ENCODE measurements at regions not wholly inside any gene's neighbourhood (a gene's known extent, or its start where the extent isn't known, plus 50 kb on each side); places are given as distances from the start of the nearest gene placed in this dataset.
"Not testable (repeated sequence)": the region's sequence is repeated elsewhere in the genome, so short reads cannot be mapped to it uniquely, and the experiment has no call there.

- 12 to 24% methylated on average over 2 of the region's 2 CpGs for WGBS, 2 donors (ENCODE audit: low coverage in 1 of 2)
- DNase-seq = no peak
- TF ChIP-seq POLR2AphosphoS5 (IDR thresholded peaks at IDR 0.05) (no peak), POLR2A (IDR thresholded peaks at IDR 0.05) (no peak), EP300 (IDR thresholded peaks at IDR 0.05; ENCODE audit: low read depth) (no peak), CTCF (IDR thresholded peaks at IDR 0.05) (no peak)
- H3K27ac ChIP-seq = no peak overlapping the region
- in situ Hi-C loops (cut with MboI; ENCODE audit: low pct_ligation_motif_present in 1 of 4, low pct_unique_long_range_greater_than_20kb in 1 of 4, low sequenced_read_pairs in 3 of 4) (no loop called here), intact Hi-C loops (cut with DNase I; ENCODE audit: low total_unique reads) (no loop called here)
- no peak overlapping the region for H3K4me3 ChIP-seq
- no peaks in the 10 kb centered on the region for H3K27me3 ChIP-seq
- no peaks in the 10 kb centered on the region for H3K9me3 ChIP-seq
- H3K36me3 ChIP-seq = no peaks in the 10 kb centered on the region
- no peaks in the 10 kb centered on the region for H3K4me1 ChIP-seq
These were observed 136.7 kb downstream of the MMUT start for GRCh38 chr6:49326347-49326746.

GRCh38 chr6:49325891-49326290, 137.2 kb downstream of the MMUT start:
- in situ Hi-C loops (cut with MboI; ENCODE audit: low pct_ligation_motif_present in 1 of 4, low pct_unique_long_range_greater_than_20kb in 1 of 4, low sequenced_read_pairs in 3 of 4) = no loop called here
- H3K27ac ChIP-seq = no peak overlapping the region
- H3K4me3 ChIP-seq = no peak overlapping the region
- H3K27me3 ChIP-seq = no peaks in the 10 kb centered on the region
- no peaks in the 10 kb centered on the region for H3K4me1 ChIP-seq
- no peak for DNase-seq
- H3K9me3 ChIP-seq = no peaks in the 10 kb centered on the region
- WGBS, 2 donors (ENCODE audit: low coverage in 1 of 2) = 40 to 54% methylated on average over 1 of the region's 1 CpG
- H3K36me3 ChIP-seq = no peaks in the 10 kb centered on the region
- intact Hi-C loops (cut with DNase I; ENCODE audit: low total_unique reads) = no loop called here
- TF ChIP-seq EP300 (IDR thresholded peaks at IDR 0.05; ENCODE audit: low read depth) = no peak

DNA sequence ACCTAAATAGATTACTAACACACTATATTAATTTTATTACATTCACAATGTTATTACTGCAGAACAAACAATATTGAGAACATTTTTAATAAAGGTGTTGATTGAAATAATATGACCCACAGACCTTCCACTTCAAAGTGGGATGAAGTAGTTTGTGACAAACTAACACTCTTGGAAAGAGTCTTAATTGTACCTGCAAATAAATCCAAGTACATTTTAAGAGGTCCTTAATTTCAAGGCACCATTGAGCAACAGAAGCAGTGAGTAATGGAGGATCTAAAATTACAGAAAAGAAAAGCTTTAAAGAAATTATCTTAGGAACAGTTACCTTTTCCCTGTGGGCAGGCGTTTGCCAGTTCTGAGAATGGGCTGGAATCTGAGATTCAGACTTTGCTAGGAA, 140.2 kb downstream of the MMUT start:
- no peak overlapping the region for H3K4me3 ChIP-seq
- intact Hi-C loops (cut with DNase I; ENCODE audit: low total_unique reads) (no loop called here), in situ Hi-C loops (cut with MboI; ENCODE audit: low pct_ligation_motif_present in 1 of 4, low pct_unique_long_range_greater_than_20kb in 1 of 4, low sequenced_read_pairs in 3 of 4) (no loop called here)
- no peak for DNase-seq
- TF ChIP-seq CTCF (IDR thresholded peaks at IDR 0.05) = no peak
- TF ChIP-seq POLR2A (IDR thresholded peaks at IDR 0.05) = no peak
- no peak for TF ChIP-seq POLR2AphosphoS5 (IDR thresholded peaks at IDR 0.05)
- no peak for TF ChIP-seq EP300 (IDR thresholded peaks at IDR 0.05; ENCODE audit: low read depth)
- 30 to 50% methylated on average over 1 of the region's 1 CpG for WGBS, 2 donors (ENCODE audit: low coverage in 1 of 2)
- H3K9me3 ChIP-seq = no peaks in the 10 kb centered on the region
- no peaks in the 10 kb centered on the region for H3K27me3 ChIP-seq
- H3K36me3 ChIP-seq = no peaks in the 10 kb centered on the region
- H3K4me1 ChIP-seq = no peaks in the 10 kb centered on the region
- no peak overlapping the region for H3K27ac ChIP-seq

DNA sequence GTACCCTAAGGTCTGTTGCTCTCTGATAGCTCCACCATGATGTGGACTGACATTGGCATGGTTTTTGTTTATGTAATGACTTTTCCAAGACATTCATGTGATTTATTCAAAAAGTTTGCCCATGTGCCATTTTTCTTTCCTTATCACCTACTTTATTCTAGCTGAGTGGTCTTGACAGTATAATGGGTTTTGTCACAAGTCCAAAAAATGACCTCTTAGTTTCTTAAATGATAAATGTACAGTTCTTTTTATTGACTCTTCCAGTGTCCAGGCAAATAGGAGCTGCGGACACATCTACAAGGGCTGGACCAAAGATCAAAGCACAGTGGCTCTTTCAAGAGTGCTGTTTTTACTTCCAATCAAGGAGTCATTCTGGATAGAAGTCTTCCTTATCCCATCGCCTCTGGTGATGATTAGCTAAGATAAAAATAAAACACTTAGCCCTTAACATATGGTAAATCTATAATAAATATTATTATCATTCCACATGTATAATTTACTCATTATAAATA, 141.4 kb downstream of the MMUT start:
- in situ Hi-C loops (cut with MboI; ENCODE audit: low pct_ligation_motif_present in 1 of 4, low pct_unique_long_range_greater_than_20kb in 1 of 4, low sequenced_read_pairs in 3 of 4) (no loop called here), intact Hi-C loops (cut with DNase I; ENCODE audit: low total_unique reads) (no loop called here)
- H3K36me3 ChIP-seq = no peaks in the 10 kb centered on the region
- no peak for DNase-seq
- no peak overlapping the region for H3K27ac ChIP-seq
- no peaks in the 10 kb centered on the region for H3K4me1 ChIP-seq
- no peak for TF ChIP-seq POLR2AphosphoS5 (IDR thresholded peaks at IDR 0.05)
- TF ChIP-seq POLR2A (IDR thresholded peaks at IDR 0.05) = no peak
- TF ChIP-seq EP300 (IDR thresholded peaks at IDR 0.05; ENCODE audit: low read depth) = no peak
- WGBS, 2 donors (ENCODE audit: low coverage in 1 of 2) = 56 to 68% methylated on average over 1 to 2 of the region's 2 CpGs
- no peak overlapping the region for H3K4me3 ChIP-seq
- no peaks in the 10 kb centered on the region for H3K27me3 ChIP-seq
- H3K9me3 ChIP-seq = no peaks in the 10 kb centered on the region

DNA sequence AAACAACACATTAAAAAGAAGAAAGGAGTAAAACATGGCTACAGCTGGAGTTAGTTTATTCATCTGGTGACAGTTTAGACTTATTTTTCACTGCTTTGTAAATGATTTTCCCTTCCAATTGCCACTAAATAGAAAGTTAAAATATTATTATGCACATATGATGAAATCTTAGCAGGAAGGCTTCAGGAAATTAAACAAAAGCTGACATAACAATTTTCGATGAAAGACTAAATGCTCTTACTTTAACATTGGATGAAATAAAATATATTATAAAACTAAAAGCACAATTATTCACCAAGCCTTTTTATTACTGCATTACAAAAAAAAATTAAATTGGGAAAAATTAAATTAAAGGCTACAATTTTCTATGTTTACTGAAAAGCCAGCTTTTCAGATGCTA, 158.0 kb downstream of the MMUT start:
- peaks cover 0 to 2% (median 0%) of the 10 kb centered on the region in 4 donors for H3K36me3 ChIP-seq
- H3K9me3 ChIP-seq = no peaks in the 10 kb centered on the region
- H3K27me3 ChIP-seq = no peaks in the 10 kb centered on the region
- intact Hi-C loops (cut with DNase I; ENCODE audit: low total_unique reads) = no loop called here
- DNase-seq = no peak
- H3K4me3 ChIP-seq = no peak overlapping the region
- WGBS, 2 donors (ENCODE audit: low coverage in 1 of 2) = 62 to 74% methylated on average over 1 of the region's 1 CpG
- H3K4me1 ChIP-seq = no peaks in the 10 kb centered on the region
- in situ Hi-C loops (cut with MboI; ENCODE audit: low pct_ligation_motif_present in 1 of 4, low pct_unique_long_range_greater_than_20kb in 1 of 4, low sequenced_read_pairs in 3 of 4) = no loop called here
- TF ChIP-seq CTCF (IDR thresholded peaks at IDR 0.05) (no peak), POLR2AphosphoS5 (IDR thresholded peaks at IDR 0.05) (no peak), EP300 (IDR thresholded peaks at IDR 0.05; ENCODE audit: low read depth) (no peak), POLR2A (IDR thresholded peaks at IDR 0.05) (no peak)
- H3K27ac ChIP-seq = no peak overlapping the region

DNA sequence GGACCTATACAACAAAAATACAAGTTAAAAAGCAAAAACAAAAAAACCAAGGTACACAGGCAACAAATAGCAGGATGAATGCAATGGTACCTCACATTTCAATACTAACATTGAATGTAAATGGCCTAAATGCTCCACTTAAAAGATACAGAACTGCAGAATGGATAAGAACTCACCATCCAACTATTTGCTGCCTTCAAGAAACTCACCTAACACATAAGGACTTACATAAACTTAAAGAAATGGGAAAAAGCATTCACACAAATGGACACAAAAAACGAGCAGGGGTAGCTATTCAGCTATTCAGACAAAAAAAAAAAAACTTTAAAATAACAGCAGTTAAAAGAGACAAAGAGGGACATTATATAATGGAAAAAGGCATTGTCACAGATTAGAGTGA, 158.7 kb downstream of the MMUT start:
- H3K27me3 ChIP-seq; H3K4me1 ChIP-seq; H3K4me3 ChIP-seq; H3K9me3 ChIP-seq; H3K36me3 ChIP-seq; intact Hi-C loops (cut with DNase I; ENCODE audit: low total_unique reads); H3K27ac ChIP-seq; DNase-seq; in situ Hi-C loops (cut with MboI; ENCODE audit: low pct_ligation_motif_present in 1 of 4, low pct_unique_long_range_greater_than_20kb in 1 of 4, low sequenced_read_pairs in 3 of 4): not testable (repeated sequence)
- 43% methylated on average over 1 of the region's 1 CpG; no CpG with 5 or more reads in 1 of the 2 donors for WGBS, 2 donors (ENCODE audit: low coverage in 1 of 2)
